ENCODE measurements at regions not wholly inside any gene's neighbourhood (a gene's known extent, or its start where the extent isn't known, plus 50 kb on each side); places are given as distances from the start of the nearest gene placed in this dataset.
A peak's percentile ranks its signal among the peaks of the same experiment; 100 is the strongest.

DNA sequence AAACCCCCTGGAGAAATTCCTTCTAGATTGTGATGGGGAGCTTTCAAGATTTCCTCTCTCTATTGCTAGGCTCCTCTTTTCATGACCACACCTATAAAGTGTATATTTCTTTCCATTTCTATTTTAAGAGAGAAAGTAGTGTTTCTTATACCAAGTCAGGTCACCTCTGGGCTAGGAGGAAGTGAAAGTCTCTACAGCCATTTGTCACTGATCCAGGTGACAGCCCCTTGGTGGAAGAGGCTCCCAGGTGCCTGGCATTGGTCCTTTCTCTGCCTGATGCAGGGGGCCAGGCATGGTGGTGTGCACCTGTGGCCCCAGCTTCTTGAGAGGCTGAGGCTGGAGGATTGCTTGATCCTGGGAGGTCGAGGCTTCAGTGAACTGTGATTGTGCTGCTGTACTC is 64.7 kb downstream of the DHCR7 start:
- no peak overlapping the region for H3K4me3 ChIP-seq (ENCODE audit: low read depth, low read length)
- no peak for TF ChIP-seq ZNF426 (tag by site-specific recombination; IDR thresholded peaks at IDR 0.05)
- TF ChIP-seq ZNF48 (tag by site-specific recombination; IDR thresholded peaks at IDR 0.05) = no peak
- TF ChIP-seq ZNF132 (tag by site-specific recombination; IDR thresholded peaks at IDR 0.05; ENCODE audit: borderline replicate concordance) = no peak
- TF ChIP-seq ZNF837 (tag by site-specific recombination; IDR thresholded peaks at IDR 0.05) = no peak
- TF ChIP-seq ZNF169 (tag by site-specific recombination; IDR thresholded peaks at IDR 0.05) = no peak
- no peak for TF ChIP-seq ZNF791 (tag by site-specific recombination; IDR thresholded peaks at IDR 0.05)
- no peak for TF ChIP-seq OVOL3 (tag by site-specific recombination; IDR thresholded peaks at IDR 0.05)
- TF ChIP-seq ZNF24 (tag by site-specific recombination; IDR thresholded peaks at IDR 0.05) = no peak
- no peak for TF ChIP-seq ZNF510 (tag by site-specific recombination; IDR thresholded peaks at IDR 0.05; ENCODE audit: insufficient replicate concordance)
- no peak for TF ChIP-seq ZNF23 (tag by site-specific recombination; IDR thresholded peaks at IDR 0.05; ENCODE audit: borderline replicate concordance)
- TF ChIP-seq ZNF292 (tag by site-specific recombination; IDR thresholded peaks at IDR 0.05; ENCODE audit: borderline replicate concordance, low read depth) = no peak
- no peak for TF ChIP-seq ZNF157 (tag by site-specific recombination; IDR thresholded peaks at IDR 0.05)
- TF ChIP-seq GLI4 (tag by site-specific recombination; IDR thresholded peaks at IDR 0.05) = no peak
- TF ChIP-seq GFI1B (tag by site-specific recombination; IDR thresholded peaks at IDR 0.05) = no peak
- TF ChIP-seq, protein P1, sequence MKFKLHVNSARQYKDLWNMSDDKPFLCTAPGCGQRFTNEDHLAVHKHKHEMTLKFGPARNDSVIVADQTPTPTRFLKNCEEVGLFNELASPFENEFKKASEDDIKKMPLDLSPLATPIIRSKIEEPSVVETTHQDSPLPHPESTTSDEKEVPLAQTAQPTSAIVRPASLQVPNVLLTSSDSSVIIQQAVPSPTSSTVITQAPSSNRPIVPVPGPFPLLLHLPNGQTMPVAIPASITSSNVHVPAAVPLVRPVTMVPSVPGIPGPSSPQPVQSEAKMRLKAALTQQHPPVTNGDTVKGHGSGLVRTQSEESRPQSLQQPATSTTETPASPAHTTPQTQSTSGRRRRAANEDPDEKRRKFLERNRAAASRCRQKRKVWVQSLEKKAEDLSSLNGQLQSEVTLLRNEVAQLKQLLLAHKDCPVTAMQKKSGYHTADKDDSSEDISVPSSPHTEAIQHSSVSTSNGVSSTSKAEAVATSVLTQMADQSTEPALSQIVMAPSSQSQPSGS (tag by site-specific recombination; IDR thresholded peaks at IDR 0.05; ENCODE audit: low read depth) = no peak
- no peak for TF ChIP-seq SP3 (tag by site-specific recombination; IDR thresholded peaks at IDR 0.05)
- TF ChIP-seq, protein P2, sequence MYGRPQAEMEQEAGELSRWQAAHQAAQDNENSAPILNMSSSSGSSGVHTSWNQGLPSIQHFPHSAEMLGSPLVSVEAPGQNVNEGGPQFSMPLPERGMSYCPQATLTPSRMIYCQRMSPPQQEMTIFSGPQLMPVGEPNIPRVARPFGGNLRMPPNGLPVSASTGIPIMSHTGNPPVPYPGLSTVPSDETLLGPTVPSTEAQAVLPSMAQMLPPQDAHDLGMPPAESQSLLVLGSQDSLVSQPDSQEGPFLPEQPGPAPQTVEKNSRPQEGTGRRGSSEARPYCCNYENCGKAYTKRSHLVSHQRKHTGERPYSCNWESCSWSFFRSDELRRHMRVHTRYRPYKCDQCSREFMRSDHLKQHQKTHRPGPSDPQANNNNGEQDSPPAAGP (tag by site-specific recombination; IDR thresholded peaks at IDR 0.05) = no peak
- TF ChIP-seq ZNF302 (tag by site-specific recombination; IDR thresholded peaks at IDR 0.05; ENCODE audit: low read depth) = no peak
- no peaks in the 10 kb centered on the region for H3K36me3 ChIP-seq (ENCODE audit: control insufficient read depth in 2 of 2, insufficient read depth in 1 of 2, low read length in 2 of 2)
- H3K9me3 ChIP-seq (ENCODE audit: control insufficient read depth, insufficient read depth, low read depth, low read length) = no peaks in the 10 kb centered on the region
- H3K27ac ChIP-seq (ENCODE audit: extremely low read depth, low read depth, low read length) = no peak overlapping the region
- ChIA-PET CTCF (no interaction called here), POLR2A (no interaction called here)
- H3K4me1 ChIP-seq (ENCODE audit: control insufficient read depth, insufficient read depth, low read length) = no peaks in the 10 kb centered on the region

DNA sequence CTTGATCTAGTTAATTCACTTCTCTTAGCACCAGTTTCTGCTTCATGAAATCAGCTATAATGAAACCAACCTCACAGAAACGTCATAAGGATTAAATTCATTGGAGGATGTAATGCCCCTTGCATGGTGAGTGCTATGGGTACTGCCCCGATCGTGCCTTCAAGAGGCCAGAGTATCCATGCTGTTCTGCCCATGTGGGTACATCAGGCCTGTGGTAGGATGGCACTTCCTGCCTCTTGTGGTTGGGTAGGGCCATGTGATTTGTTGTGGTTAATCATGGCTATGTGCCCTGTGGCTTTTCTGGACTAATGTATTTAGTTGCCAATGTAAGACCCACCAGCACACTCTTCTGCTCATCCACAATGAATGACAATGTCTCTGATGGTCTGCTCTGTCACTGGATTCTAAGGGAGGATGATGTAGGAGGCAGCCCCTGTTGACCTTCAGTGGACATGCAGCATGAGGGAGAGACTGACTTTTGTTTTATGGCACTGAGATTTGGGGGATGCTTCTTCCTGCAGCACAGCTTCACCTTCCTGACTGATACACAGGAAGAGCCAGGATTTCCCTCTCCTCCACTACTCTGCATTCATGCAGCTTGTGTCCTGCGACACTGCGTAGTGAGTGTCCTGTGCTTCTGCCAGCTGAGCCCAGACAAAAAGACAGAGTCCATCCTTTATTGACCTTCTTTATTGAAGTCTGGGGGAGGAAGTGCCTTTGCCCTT is 66.2 kb downstream of the DHCR7 start:
- H3K36me3 ChIP-seq (ENCODE audit: control insufficient read depth in 2 of 2, insufficient read depth in 1 of 2, low read length in 2 of 2) = no peaks in the 10 kb centered on the region

DNA sequence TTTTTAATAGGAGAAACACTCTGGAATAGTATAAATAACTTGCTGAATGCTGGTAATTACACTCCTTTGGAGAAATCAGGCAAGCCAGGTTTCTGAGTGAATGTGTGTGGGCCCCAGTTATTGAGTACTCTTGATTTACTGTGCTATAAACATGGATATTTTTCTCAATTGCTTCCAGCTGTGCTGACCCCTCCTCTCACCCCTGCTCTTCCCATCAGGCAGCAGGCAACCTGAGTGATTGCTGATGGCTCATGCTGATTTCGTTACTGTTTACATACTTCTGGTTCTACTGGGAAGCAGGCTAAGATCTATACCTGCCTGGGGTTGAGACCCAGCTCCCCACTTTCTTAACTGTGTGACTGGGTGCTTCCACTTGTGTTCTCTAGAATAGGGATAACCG is 68.5 kb downstream of the DHCR7 start:
- Histone ChIP-seq H3K27ac (ENCODE audit: extremely low read depth, low read depth, low read length) (no peak overlapping the region), H3K36me3 (ENCODE audit: control insufficient read depth in 2 of 2, insufficient read depth in 1 of 2, low read length in 2 of 2) (no peaks in the 10 kb centered on the region), H3K4me1 (ENCODE audit: control insufficient read depth, insufficient read depth, low read length) (no peaks in the 10 kb centered on the region), H3K9me3 (ENCODE audit: control insufficient read depth, insufficient read depth, low read depth, low read length) (no peaks in the 10 kb centered on the region), H3K4me3 (ENCODE audit: low read depth, low read length) (no peak overlapping the region)
- no peak for TF ChIP-seq ZNF394 (tag by site-specific recombination; IDR thresholded peaks at IDR 0.05; ENCODE audit: borderline replicate concordance)
- TF ChIP-seq ZNF747 (tag by site-specific recombination; IDR thresholded peaks at IDR 0.05) = no peak
- TF ChIP-seq ZIC2 (tag by site-specific recombination; IDR thresholded peaks at IDR 0.05) = 0 out of 2 replicates have a peak, but pooled peaks have one; percentile 39
- no peak for TF ChIP-seq HOXC10 (CRISPR knock-in tag; IDR thresholded peaks at IDR 0.05)
- POLR2A ChIA-PET = no interaction called here
- CTCF ChIA-PET = no interaction called here

More for the DNA sequence above, 66.2 kb downstream of the DHCR7 start:
- Histone ChIP-seq H3K9me3 (ENCODE audit: control insufficient read depth, insufficient read depth, low read depth, low read length) (no peaks in the 10 kb centered on the region), H3K4me1 (ENCODE audit: control insufficient read depth, insufficient read depth, low read length) (no peaks in the 10 kb centered on the region), H3K27ac (ENCODE audit: extremely low read depth, low read depth, low read length) (no peak overlapping the region), H3K4me3 (ENCODE audit: low read depth, low read length) (no peak overlapping the region)
- peak; percentile 32; the same call in 1 of the 2 replicates for TF ChIP-seq RBAK (tag by site-specific recombination; IDR thresholded peaks at IDR 0.05)
- no peak for TF ChIP-seq ZNF266 (tag by site-specific recombination; IDR thresholded peaks at IDR 0.05; ENCODE audit: low read depth)
- ChIA-PET POLR2A (no interaction called here), CTCF (interaction anchor here (0.7 kb wide), 1 partner anchor 261 kb away, joined by 3 read pairs; no protein-coding TSS in a partner anchor)
